ENCODE measurements at regions not wholly inside any gene's neighbourhood (a gene's known extent, or its start where the extent isn't known, plus 50 kb on each side); places are given as distances from the start of the nearest gene placed in this dataset.

DNA sequence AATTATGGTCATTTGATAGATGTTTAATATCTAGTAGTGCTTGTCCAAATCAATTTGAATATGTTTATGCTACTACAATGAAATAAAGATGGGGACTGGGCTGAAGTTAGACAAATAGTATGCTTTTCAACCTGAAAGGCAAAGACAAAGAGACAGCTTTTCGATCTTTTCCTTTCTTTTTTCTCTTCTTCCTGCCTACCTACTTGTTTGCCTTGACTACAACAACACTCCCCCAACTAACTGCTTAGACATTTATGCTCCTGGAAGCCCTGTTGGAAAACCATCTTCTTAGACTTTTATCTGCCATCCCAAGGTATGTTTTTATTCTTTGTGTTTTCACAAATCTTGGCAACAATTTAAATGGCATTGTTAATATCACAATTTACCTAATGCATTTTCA is 374.4 kb upstream of the DDI1 start:
- no peak for TF ChIP-seq POLR2A (IDR thresholded peaks at IDR 0.05)
- TF ChIP-seq CTCF (IDR thresholded peaks at IDR 0.05), result no peak

Data from lower leg skin (tissue), 3 donors.